GM18502 (cell line): ENCODE measurements at regions not wholly inside any gene's neighbourhood (a gene's known extent, or its start where the extent isn't known, plus 50 kb on each side); places are given as distances from the start of the nearest gene placed in this dataset.
"Not testable (repeated sequence)": the region's sequence is repeated elsewhere in the genome, so short reads cannot be mapped to it uniquely, and the experiment has no call there.

ENCODE experiments used
- ATAC-seq: cut with Tn5 transposase; IDR thresholded peaks from one replicate; pipeline ENCODE4 v1.9.1; 2021; ENCODE audit warnings: mild to moderate bottlenecking; ENCODE audit not compliant: unreplicated experiment, poor library complexity

DNA sequence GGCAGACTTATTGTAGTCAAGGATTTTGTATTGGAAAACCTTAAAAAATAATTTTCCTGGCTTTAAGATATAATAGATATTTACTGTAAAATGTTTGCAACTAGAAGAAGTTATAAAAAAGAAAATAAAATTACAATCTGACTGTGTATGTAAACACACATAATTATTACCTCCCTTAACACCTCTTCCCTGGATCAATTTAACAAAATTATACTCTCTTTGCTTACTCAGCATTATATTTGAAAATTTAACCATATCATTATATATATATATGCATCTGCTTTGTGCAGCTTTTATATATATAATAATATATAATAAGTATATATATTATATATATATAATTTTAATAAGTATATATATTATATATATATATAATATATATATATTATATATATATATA is 131.7 kb upstream of the FAM98A start:
- ATAC-seq, result no peak

DNA sequence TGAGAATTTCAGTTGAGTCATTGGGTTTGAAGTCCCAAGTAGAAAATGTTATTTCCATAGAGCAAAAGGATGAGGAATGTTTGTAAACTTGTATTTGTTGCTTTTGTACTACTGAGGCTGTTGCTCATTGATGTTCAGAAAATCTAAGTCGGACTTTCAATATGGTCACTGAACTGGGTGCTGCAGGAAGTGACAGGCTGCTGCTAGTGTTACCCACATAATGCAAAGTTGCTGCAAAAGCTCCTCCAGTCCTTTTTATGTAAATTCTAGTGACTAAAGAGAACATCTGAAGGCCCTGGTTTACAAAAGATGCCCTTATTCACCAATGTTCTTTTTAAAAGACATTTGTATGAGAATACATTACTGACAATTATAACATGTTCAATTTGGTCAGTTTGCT is 131.1 kb upstream of the FAM98A start:
- no peak for ATAC-seq

DNA sequence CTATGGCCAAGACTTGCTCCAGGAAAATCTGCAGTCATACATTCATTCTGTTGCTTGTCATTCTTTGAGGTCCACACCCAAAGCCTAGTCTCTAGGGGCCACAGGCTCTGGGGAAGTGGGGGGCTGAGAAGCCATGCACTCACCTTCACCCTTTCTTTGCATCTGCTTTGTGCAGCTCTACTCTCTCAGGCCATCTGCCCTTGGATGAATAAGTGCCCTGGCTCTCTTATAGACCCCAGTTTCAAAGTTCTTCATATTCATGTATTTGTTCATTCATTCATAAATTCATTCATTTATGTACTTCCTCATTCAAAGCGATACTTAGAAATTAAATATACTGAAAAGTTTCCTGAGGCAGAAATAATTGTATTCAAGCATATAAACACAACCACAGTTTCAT is 130.3 kb upstream of the FAM98A start:
- ATAC-seq, result no peak

DNA sequence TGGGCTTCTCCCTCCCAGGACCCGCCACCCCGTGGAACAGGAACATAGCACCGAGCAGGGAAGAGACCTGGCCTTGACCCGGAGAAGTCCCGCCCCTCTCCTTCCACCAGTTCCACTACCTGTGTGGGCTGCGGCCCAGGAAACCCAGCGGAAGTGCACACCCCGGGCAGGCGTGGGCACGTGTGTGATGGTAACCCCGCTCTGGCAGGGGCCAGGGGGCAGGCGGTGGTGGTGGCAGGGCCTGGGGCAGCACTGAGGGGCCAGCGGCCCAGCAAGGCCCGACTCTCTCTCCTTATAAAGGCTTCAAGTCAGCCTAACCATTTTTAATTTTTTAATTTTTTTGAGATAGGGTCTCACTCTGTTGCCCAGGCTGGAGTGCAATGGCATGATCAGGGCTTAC is 129.0 kb upstream of the FAM98A start:
- ATAC-seq, result no peak

GRCh38 chr2:33727361-33728032 is 128.4 kb upstream of the FAM98A start:
- ATAC-seq, result no peak

DNA sequence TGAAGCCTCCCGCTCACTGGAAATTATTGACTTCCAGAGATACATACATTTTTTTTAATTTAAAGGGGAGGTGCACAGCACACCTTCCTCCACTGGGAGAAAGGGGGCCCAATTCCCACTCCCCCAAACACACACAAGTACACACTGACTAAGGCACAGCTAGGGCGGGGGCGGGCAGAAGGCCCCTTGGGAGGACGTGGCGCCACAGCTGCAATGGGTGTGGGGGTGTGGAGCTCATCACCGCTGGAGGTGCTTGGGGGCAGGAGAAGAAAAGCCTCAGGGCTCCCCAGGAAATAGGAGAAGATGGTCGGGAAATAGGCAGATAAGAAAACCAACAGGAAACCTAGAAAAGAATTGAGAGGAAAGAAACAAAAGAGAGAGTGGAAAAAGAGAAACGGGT is 127.3 kb upstream of the FAM98A start:
- ATAC-seq, result no peak

GRCh38 chr2:33723329-33723728 is 124.2 kb upstream of the FAM98A start:
- ATAC-seq, result no peak

- no peak for ATAC-seq
These were observed 120.0 kb upstream of the FAM98A start for GRCh38 chr2:33719067-33719466.

- ATAC-seq, result no peak
These were observed 113.6 kb upstream of the FAM98A start for GRCh38 chr2:33712674-33713073.

DNA sequence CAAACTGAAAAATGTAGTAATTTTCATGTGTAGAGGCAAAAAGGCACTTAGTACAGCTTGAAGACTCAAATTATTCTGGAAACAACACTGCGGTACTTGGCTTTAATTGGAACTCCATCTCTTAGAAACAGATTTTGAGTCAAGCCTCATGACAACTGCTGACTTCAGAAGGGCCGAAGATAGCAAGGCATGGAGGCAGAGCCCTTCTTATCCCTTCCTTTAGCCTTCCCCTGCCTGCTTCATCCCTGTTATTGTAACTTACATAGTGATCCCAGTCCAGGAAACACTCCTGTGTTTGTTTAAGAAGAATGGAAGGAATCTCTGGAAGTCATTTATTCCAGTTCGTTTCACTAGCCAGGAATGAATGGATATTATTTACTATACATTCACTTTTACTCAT is 110.9 kb upstream of the FAM98A start:
- ATAC-seq, result no peak

DNA sequence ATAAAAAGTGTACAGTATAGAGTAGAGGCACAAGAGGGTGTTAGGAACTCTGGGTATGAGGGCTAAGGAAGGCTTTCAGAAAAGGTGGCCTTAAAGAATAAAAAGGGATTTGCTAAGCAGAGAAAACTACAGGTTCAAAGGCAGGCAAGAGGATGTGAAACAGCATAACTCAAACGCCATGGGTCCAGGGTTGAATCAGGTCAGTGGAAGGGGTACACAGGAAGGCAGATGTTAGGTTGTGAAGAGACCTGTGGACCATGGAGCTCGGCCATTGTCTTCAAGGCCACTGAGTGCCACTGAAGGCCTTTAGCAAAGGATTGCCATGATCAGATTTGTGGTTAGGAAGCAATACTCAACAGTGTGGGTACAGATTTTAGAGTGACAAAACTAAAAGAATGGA is 108.2 kb upstream of the FAM98A start:
- no peak for ATAC-seq

DNA sequence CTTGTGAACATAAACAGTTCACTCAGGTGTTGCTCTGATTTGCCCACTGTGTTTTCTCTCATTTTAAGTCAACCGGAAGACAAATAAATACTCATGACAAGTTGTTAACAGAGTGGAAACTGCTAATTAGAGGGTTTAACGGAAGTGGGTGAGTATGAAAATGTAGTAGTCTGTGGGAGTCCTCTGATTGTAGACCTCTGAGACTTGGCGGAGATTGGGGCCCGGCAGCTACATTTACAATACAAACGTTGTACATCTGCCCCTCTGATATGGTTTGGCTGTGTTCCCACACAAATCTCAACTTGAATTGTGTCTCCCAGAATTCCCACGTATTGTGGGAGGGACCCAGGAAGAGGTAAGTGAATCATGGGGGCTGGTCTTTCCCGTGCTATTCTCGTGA is 107.3 kb upstream of the FAM98A start:
- ATAC-seq, result no peak

DNA sequence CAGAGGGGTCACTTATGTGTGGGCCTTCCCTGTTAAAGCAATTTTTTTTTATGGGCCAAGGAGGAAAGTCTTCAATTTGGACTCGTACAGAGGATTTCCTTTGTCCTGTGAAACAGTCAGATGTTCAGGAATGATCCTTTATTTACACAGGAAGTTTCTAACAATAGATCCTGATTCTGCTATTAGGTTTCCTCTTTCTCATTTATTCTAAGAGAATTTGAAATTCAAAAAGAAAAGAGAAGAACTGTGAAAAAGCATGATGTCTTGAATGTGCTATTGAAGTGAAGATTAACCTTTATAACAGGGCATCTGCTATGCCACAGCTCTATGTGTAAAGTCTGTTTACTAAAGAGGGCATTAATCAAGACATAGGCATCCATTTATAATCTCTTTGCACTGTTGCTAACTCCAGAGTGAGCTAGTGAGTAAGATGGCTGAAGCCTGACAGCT is 105.3 kb upstream of the FAM98A start:
- ATAC-seq, result no peak

DNA sequence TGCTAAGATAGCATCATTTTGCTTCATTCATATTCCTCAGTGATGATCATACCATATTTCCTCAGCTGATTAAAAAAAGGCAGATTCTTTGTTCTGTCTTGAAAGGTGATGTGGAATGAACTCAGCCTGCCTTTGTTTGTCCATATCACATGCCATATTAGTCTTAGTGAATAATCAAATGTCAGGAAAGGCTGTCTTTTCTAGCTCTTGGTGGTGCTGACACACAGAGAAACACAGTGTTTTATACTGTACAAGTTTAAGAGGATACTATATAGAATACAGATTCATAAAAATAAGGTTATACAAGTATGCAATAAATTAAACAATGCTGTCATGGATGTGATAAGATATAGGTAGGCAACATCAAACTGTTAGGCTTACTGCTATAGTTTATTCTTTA is 97.1 kb upstream of the FAM98A start:
- ATAC-seq, result no peak

- ATAC-seq, result no peak
These were observed 95.8 kb upstream of the FAM98A start for GRCh38 chr2:33694904-33695303.

GRCh38 chr2:33690686-33691085 is 91.6 kb upstream of the FAM98A start:
- not testable (repeated sequence) for ATAC-seq

DNA sequence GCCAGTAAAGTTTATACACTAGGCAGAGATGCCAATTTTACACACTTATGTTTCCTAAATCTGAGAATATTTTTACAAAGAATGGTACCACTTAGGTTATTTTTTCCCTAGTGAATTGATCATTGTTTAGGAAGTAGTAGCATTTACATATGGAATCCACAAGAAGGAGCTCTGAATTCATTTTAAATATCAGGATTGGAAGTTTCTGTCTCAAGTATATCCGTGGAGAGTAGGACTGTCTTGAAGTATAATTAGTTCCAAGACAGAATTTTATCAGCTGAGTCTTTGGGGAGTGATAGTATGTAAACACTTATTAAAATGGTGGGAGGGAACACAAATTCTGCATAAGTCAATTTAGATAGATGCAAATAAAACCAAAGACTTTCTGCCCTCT is 82.3 kb upstream of the FAM98A start:
- no peak for ATAC-seq

DNA sequence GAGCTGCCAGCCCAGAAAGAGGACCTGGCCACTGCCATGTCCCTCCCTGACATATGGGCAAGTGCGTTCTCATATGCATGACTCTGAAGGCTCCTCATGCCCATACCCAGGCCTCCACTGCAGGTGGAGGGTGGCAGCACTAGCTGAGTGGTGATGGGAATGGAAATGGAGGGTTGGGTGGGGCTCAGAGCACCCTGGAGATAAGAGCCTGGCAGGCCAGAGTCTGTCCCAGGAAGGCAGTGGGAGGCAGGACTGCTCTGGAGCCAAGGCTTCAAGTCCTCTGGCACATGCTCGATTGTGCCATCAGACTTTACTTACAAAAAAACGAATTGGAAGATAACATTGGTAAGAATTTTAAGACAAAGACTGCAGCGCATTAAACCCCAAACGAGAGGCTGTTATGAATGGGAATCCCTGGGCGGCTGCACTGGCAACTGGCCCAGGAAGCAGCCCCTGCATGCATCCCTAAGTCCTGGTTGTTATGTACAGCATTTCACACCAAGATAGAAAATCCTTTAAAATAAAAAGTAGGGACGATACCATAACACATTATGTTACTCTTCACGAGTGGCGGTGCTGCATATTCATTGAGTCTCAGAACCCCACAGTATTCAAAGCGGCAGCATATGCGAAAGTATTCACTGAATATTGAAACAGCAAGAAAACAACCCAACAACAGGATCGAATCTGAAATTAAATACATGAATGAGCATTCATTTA is 81.7 kb upstream of the FAM98A start:
- ATAC-seq, result no peak

- no peak for ATAC-seq
These were observed 79.3 kb upstream of the FAM98A start for GRCh38 chr2:33678436-33678835.

GRCh38 chr2:33673937-33674336 is 74.8 kb upstream of the FAM98A start:
- no peak for ATAC-seq

DNA sequence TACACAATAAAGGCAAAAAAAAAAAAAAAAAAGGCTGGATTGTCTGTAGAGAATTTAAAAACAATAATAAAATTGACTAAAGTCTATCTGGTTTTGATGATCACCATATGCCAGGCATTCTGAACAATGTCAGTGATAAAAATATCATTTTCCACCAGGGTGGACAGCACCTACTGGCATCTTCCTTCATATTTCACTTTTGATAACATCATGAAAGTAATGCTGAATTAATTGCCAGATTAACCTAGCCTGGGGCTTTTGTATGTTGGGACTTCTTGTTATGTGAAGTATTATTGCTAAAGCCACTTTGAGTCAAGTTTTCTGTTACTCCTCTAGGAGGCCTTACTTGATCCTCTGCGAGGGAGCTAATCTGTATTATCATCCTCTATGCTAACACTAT is 73.8 kb upstream of the FAM98A start:
- no peak for ATAC-seq

- ATAC-seq, result no peak
These were observed 73.3 kb upstream of the FAM98A start for GRCh38 chr2:33672389-33672788.
